ENCODE measurements at regions not wholly inside any gene's neighbourhood (a gene's known extent, or its start where the extent isn't known, plus 50 kb on each side); places are given as distances from the start of the nearest gene placed in this dataset.

DNA sequence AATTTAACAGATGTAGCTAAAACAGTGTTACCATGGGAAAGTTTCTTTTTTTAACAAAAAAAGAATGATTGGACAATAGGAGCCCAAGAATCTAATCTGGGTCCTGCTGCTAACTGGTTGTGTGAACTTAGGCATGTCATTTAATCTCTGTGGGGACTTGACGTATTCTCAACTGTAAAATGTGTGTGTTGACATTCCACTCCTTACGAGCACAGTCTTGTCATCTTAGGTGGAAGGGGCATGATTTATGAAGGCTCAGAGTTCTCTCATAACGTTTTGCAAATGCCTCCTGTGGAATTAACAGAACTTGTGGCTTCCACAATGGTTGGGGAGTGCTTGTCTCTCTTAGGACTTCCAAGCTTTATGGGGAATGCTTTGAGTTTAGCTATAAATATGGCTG is 125.9 kb upstream of the SATB2 start (continued):
- TF ChIP-seq, protein P1, sequence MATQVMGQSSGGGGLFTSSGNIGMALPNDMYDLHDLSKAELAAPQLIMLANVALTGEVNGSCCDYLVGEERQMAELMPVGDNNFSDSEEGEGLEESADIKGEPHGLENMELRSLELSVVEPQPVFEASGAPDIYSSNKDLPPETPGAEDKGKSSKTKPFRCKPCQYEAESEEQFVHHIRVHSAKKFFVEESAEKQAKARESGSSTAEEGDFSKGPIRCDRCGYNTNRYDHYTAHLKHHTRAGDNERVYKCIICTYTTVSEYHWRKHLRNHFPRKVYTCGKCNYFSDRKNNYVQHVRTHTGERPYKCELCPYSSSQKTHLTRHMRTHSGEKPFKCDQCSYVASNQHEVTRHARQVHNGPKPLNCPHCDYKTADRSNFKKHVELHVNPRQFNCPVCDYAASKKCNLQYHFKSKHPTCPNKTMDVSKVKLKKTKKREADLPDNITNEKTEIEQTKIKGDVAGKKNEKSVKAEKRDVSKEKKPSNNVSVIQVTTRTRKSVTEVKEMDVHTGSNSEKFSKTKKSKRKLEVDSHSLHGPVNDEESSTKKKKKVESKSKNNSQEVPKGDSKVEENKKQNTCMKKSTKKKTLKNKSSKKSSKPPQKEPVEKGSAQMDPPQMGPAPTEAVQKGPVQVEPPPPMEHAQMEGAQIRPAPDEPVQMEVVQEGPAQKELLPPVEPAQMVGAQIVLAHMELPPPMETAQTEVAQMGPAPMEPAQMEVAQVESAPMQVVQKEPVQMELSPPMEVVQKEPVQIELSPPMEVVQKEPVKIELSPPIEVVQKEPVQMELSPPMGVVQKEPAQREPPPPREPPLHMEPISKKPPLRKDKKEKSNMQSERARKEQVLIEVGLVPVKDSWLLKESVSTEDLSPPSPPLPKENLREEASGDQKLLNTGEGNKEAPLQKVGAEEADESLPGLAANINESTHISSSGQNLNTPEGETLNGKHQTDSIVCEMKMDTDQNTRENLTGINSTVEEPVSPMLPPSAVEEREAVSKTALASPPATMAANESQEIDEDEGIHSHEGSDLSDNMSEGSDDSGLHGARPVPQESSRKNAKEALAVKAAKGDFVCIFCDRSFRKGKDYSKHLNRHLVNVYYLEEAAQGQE (tag by site-specific recombination; IDR thresholded peaks at IDR 0.05) = no peak
- TF ChIP-seq ZNF571 (tag by site-specific recombination; IDR thresholded peaks at IDR 0.05) = no peak
- peak; percentile 96; the same call in 1 of the 2 replicates for TF ChIP-seq MZF1 (tag by site-specific recombination; IDR thresholded peaks at IDR 0.05; ENCODE audit: borderline replicate concordance)
- TF ChIP-seq, protein P2, sequence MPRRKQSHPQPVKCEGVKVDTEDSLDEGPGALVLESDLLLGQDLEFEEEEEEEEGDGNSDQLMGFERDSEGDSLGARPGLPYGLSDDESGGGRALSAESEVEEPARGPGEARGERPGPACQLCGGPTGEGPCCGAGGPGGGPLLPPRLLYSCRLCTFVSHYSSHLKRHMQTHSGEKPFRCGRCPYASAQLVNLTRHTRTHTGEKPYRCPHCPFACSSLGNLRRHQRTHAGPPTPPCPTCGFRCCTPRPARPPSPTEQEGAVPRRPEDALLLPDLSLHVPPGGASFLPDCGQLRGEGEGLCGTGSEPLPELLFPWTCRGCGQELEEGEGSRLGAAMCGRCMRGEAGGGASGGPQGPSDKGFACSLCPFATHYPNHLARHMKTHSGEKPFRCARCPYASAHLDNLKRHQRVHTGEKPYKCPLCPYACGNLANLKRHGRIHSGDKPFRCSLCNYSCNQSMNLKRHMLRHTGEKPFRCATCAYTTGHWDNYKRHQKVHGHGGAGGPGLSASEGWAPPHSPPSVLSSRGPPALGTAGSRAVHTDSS (tag by site-specific recombination; IDR thresholded peaks at IDR 0.05) = no peak
- TF ChIP-seq, protein P3, sequence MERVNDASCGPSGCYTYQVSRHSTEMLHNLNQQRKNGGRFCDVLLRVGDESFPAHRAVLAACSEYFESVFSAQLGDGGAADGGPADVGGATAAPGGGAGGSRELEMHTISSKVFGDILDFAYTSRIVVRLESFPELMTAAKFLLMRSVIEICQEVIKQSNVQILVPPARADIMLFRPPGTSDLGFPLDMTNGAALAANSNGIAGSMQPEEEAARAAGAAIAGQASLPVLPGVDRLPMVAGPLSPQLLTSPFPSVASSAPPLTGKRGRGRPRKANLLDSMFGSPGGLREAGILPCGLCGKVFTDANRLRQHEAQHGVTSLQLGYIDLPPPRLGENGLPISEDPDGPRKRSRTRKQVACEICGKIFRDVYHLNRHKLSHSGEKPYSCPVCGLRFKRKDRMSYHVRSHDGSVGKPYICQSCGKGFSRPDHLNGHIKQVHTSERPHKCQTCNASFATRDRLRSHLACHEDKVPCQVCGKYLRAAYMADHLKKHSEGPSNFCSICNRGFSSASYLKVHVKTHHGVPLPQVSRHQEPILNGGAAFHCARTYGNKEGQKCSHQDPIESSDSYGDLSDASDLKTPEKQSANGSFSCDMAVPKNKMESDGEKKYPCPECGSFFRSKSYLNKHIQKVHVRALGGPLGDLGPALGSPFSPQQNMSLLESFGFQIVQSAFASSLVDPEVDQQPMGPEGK (tag by site-specific recombination; IDR thresholded peaks at IDR 0.05) = no peak
- no peak for TF ChIP-seq ZFP69B (tag by site-specific recombination; IDR thresholded peaks at IDR 0.05)
- no peak for TF ChIP-seq HOXD13 (CRISPR knock-in tag; IDR thresholded peaks at IDR 0.05; ENCODE audit: borderline replicate concordance)
- no peak for TF ChIP-seq ZNF639 (tag by site-specific recombination; IDR thresholded peaks at IDR 0.05)
- TF ChIP-seq ZNF626 (tag by site-specific recombination; IDR thresholded peaks at IDR 0.05) = no peak
- no peak for TF ChIP-seq ZNF76 (tag by site-specific recombination; IDR thresholded peaks at IDR 0.05; ENCODE audit: borderline replicate concordance, low read depth)
- 0 out of 2 replicates have a peak, but pooled peaks have one; percentile 16 for TF ChIP-seq ZEB2 (tag by site-specific recombination; IDR thresholded peaks at IDR 0.05)
- TF ChIP-seq ZNF138 (tag by site-specific recombination; IDR thresholded peaks at IDR 0.05; ENCODE audit: borderline replicate concordance) = no peak
- no peak for TF ChIP-seq ZNF37A (tag by site-specific recombination; IDR thresholded peaks at IDR 0.05)
- TF ChIP-seq GLI2 (tag by site-specific recombination; IDR thresholded peaks at IDR 0.05; ENCODE audit: borderline replicate concordance, low read depth) = no peak
- no peak for TF ChIP-seq ZBTB1 (tag by site-specific recombination; IDR thresholded peaks at IDR 0.05)
- TF ChIP-seq ZNF416 (tag by site-specific recombination; IDR thresholded peaks at IDR 0.05) = no peak
- TF ChIP-seq, protein P4, sequence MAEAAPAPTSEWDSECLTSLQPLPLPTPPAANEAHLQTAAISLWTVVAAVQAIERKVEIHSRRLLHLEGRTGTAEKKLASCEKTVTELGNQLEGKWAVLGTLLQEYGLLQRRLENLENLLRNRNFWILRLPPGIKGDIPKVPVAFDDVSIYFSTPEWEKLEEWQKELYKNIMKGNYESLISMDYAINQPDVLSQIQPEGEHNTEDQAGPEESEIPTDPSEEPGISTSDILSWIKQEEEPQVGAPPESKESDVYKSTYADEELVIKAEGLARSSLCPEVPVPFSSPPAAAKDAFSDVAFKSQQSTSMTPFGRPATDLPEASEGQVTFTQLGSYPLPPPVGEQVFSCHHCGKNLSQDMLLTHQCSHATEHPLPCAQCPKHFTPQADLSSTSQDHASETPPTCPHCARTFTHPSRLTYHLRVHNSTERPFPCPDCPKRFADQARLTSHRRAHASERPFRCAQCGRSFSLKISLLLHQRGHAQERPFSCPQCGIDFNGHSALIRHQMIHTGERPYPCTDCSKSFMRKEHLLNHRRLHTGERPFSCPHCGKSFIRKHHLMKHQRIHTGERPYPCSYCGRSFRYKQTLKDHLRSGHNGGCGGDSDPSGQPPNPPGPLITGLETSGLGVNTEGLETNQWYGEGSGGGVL (tag by site-specific recombination; IDR thresholded peaks at IDR 0.05) = no peak
- TF ChIP-seq, protein P5, sequence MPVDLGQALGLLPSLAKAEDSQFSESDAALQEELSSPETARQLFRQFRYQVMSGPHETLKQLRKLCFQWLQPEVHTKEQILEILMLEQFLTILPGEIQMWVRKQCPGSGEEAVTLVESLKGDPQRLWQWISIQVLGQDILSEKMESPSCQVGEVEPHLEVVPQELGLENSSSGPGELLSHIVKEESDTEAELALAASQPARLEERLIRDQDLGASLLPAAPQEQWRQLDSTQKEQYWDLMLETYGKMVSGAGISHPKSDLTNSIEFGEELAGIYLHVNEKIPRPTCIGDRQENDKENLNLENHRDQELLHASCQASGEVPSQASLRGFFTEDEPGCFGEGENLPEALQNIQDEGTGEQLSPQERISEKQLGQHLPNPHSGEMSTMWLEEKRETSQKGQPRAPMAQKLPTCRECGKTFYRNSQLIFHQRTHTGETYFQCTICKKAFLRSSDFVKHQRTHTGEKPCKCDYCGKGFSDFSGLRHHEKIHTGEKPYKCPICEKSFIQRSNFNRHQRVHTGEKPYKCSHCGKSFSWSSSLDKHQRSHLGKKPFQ (tag by site-specific recombination; IDR thresholded peaks at IDR 0.05) = peak; percentile 84
- TF ChIP-seq ZBTB26 (tag by site-specific recombination; optimal IDR thresholded peaks at IDR 0.05) = no peak
- no peak for TF ChIP-seq ZNF211 (tag by site-specific recombination; IDR thresholded peaks at IDR 0.05; ENCODE audit: low read depth)
- TF ChIP-seq ZNF274 (IDR thresholded peaks at IDR 0.05; ENCODE audit: low read length) = no peak
- TF ChIP-seq ZNF274 (tag by site-specific recombination; IDR thresholded peaks at IDR 0.05; ENCODE audit: borderline replicate concordance) = no peak
- no peak for TF ChIP-seq ZNF324 (tag by site-specific recombination; IDR thresholded peaks at IDR 0.05)
- TF ChIP-seq ZNF791 (tag by site-specific recombination; IDR thresholded peaks at IDR 0.05) = no peak

All from HEK293 (cell line).